Panc1 (cell line): ENCODE measurements at regions not wholly inside any gene's neighbourhood (a gene's known extent, or its start where the extent isn't known, plus 50 kb on each side); places are given as distances from the start of the nearest gene placed in this dataset.

Experiments used
- ATAC-seq: fragments of 200-7000 bp; cut with Tn5 transposase; 2 replicates; pipeline ENCODE4 v1.9.1; 2020; ENCODE audit warnings: mild to moderate bottlenecking, moderate library complexity
- BruUV-seq: library from RNA; stranded (reverse); fragments of 400-500 nt; replicated peaks from 2 replicates; lab custom pipeline; 2021; lab: Mats Ljungman, UMichigan
- CTCF ChIA-PET: fragments of 300-600 bp; sonication (Branson Sonifier 250); formaldehyde crosslinking; loops from one replicate; lab custom pipeline; 2022; ENCODE audit warnings: antibody characterized with exemption; lab: Charles Lee
- POLR2A ChIA-PET: fragments of 300-600 bp; sonication (Branson Sonifier 250); formaldehyde crosslinking; loops from one replicate; lab custom pipeline; 2022; ENCODE audit warnings: antibody characterized with exemption; lab: Charles Lee
- DNase-seq: peaks from one replicate; pipeline ENCODE4 v3.0.0-alpha.2; 2010; ENCODE audit warnings: low read depth, low spot score
- H3K27ac ChIP-seq: 2 replicates; pipeline ENCODE4 v1.5.1; 2011; ENCODE audit warnings: mild to moderate bottlenecking, low read length, inconsistent platforms
- H3K27me3 ChIP-seq: fragments of 200-500 bp; sonication (Bioruptor generic); 2 replicates; pipeline ENCODE4 v1.6.0; 2014; ENCODE audit warnings: low read length, inconsistent platforms; ENCODE audit not compliant: control insufficient read depth, insufficient read depth
- H3K36me3 ChIP-seq: fragments of 200-500 bp; sonication (Bioruptor generic); 2 replicates; pipeline ENCODE4 v1.5.1; 2014; ENCODE audit warnings: inconsistent platforms, mild to moderate bottlenecking, low read length, moderate library complexity; ENCODE audit not compliant: control insufficient read depth, insufficient read depth
- H3K4me1 ChIP-seq: 2 replicates; pipeline ENCODE4 v1.5.1; 2011; ENCODE audit warnings: inconsistent platforms, mild to moderate bottlenecking, low read length, moderate library complexity; ENCODE audit not compliant: control insufficient read depth, insufficient read depth
- H3K4me3 ChIP-seq, 2 experiments: 2 replicates each; pipeline ENCODE4 v1.5.1; 2011 to 2012; ENCODE audit warnings: low read depth in 2 of 2, low read length in 2 of 2, mild to moderate bottlenecking in 2 of 2, inconsistent platforms in 1 of 2, moderate library complexity in 1 of 2
- H3K9me3 ChIP-seq: fragments of 200-500 bp; sonication (Bioruptor generic); 2 replicates; pipeline ENCODE4 v1.5.1; 2014; ENCODE audit warnings: low read depth, mild to moderate bottlenecking, inconsistent platforms, low read length, moderate library complexity; ENCODE audit not compliant: control insufficient read depth, insufficient read depth
- POLR2AphosphoS5 ChIP-seq: IDR thresholded peaks from 2 replicates; pipeline ENCODE4 v1.6.1; 2012; ENCODE audit warnings: mild to moderate bottlenecking, low read depth, low read length, moderate library complexity
- SIN3A ChIP-seq: IDR thresholded peaks from 2 replicates; pipeline ENCODE4 v1.6.1; 2012; ENCODE audit warnings: low read depth, mild to moderate bottlenecking, low read length, moderate library complexity, borderline replicate concordance; ENCODE audit not compliant: insufficient read depth
- TCF7L2 ChIP-seq: IDR thresholded peaks from 2 replicates; pipeline ENCODE4 v1.6.1; 2011; ENCODE audit warnings: mild to moderate bottlenecking, low read depth, low read length, inconsistent platforms
- in situ Hi-C: cut with HindIII; loops from 2 replicates; pipeline ENCODE4 v1.10.0; 2016; ENCODE audit warnings: low sequenced_read_pairs, low pct_unique_long_range_greater_than_20kb
- intact Hi-C: fragments of 100-400 bp; cut with micrococcal nuclease; formaldehyde crosslinking; loops from one replicate; pipeline ENCODE4 v1.10.0; 2022; ENCODE audit not compliant: unreplicated experiment
- TF ChIP-seq, protein P1 (sequence below): fragments of 450-650 bp; IDR thresholded peaks from 2 replicates; pipeline ENCODE4 v1.5.1; 2017; ENCODE audit warnings: mild to moderate bottlenecking
- TF ChIP-seq, protein P2 (sequence below), 2 experiments: IDR thresholded peaks; 2 replicates each; pipeline ENCODE4 v1.6.1; 2011 to 2012; ENCODE audit warnings: low read depth in 2 of 2, control low read depth in 1 of 2, low read length in 1 of 2, mild to moderate bottlenecking in 1 of 2, moderate library complexity in 1 of 2; ENCODE audit not compliant: insufficient read depth in 1 of 2

DNA sequence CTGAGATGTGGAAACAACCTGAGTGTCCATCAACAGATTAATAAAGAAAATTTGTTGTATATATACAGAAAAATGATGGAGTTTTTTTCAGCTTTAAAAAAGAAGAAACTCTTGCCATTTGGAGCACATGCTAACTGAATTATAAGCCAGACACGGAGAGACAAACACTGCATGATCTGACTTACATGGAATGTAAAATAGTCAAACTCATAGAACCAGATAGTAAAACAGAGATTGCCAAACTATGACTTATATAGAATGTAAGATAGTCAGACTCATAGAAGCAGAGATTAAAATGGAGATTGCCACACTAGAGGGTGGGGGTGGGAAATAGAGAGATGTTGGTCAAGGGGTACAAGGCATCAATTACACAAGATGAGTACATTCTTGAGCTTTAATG is 1786.6 kb downstream of the PLA2G4A start:
- BruUV-seq, result no TSS peak
- H3K4me3 ChIP-seq, result no peak overlapping the region
- H3K36me3 ChIP-seq, result no peaks in the 10 kb centered on the region
- TF ChIP-seq POLR2AphosphoS5 (no peak), SIN3A (no peak), TCF7L2 (no peak)
- TF ChIP-seq, protein P1, sequence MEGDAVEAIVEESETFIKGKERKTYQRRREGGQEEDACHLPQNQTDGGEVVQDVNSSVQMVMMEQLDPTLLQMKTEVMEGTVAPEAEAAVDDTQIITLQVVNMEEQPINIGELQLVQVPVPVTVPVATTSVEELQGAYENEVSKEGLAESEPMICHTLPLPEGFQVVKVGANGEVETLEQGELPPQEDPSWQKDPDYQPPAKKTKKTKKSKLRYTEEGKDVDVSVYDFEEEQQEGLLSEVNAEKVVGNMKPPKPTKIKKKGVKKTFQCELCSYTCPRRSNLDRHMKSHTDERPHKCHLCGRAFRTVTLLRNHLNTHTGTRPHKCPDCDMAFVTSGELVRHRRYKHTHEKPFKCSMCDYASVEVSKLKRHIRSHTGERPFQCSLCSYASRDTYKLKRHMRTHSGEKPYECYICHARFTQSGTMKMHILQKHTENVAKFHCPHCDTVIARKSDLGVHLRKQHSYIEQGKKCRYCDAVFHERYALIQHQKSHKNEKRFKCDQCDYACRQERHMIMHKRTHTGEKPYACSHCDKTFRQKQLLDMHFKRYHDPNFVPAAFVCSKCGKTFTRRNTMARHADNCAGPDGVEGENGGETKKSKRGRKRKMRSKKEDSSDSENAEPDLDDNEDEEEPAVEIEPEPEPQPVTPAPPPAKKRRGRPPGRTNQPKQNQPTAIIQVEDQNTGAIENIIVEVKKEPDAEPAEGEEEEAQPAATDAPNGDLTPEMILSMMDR, result no peak
- TF ChIP-seq, protein P2, sequence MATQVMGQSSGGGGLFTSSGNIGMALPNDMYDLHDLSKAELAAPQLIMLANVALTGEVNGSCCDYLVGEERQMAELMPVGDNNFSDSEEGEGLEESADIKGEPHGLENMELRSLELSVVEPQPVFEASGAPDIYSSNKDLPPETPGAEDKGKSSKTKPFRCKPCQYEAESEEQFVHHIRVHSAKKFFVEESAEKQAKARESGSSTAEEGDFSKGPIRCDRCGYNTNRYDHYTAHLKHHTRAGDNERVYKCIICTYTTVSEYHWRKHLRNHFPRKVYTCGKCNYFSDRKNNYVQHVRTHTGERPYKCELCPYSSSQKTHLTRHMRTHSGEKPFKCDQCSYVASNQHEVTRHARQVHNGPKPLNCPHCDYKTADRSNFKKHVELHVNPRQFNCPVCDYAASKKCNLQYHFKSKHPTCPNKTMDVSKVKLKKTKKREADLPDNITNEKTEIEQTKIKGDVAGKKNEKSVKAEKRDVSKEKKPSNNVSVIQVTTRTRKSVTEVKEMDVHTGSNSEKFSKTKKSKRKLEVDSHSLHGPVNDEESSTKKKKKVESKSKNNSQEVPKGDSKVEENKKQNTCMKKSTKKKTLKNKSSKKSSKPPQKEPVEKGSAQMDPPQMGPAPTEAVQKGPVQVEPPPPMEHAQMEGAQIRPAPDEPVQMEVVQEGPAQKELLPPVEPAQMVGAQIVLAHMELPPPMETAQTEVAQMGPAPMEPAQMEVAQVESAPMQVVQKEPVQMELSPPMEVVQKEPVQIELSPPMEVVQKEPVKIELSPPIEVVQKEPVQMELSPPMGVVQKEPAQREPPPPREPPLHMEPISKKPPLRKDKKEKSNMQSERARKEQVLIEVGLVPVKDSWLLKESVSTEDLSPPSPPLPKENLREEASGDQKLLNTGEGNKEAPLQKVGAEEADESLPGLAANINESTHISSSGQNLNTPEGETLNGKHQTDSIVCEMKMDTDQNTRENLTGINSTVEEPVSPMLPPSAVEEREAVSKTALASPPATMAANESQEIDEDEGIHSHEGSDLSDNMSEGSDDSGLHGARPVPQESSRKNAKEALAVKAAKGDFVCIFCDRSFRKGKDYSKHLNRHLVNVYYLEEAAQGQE (IDR thresholded peaks at IDR 0.05; ENCODE audit: insufficient read depth in 1 of 2, low read depth in 2 of 2, low read length in 1 of 2), result no peak
- no peak for ATAC-seq
- H3K27ac ChIP-seq, result no peak overlapping the region
- POLR2A ChIA-PET, result no interaction called here
- intact Hi-C loops, result no loop called here
- no peaks in the 10 kb centered on the region for H3K9me3 ChIP-seq
- CTCF ChIA-PET, result no interaction called here
- no peaks in the 10 kb centered on the region for H3K4me1 ChIP-seq
- DNase-seq, result no peak
- in situ Hi-C loops, result no loop called here
- no peaks in the 10 kb centered on the region for H3K27me3 ChIP-seq

DNA sequence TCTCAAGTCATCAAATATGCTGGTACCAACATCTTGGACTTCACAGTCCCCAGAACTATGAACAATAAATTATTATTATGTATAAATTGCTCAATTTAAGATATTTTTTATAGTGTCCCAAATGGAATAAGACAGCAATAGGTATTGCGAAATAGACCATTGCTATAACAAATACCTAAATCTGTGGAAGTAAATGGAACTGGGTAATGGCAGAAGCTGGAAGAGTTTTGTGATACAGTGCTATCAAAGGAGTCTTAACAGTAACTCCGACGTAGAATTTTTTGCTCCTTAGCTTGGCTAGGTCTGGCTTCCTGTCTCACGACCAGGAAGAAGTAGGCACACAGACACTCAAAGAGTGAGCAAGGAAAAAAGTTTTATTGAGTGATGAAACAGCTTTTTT is 1791.5 kb downstream of the PLA2G4A start:
- Histone ChIP-seq H3K27ac (no peak overlapping the region), H3K9me3 (no peaks in the 10 kb centered on the region), H3K27me3 (no peaks in the 10 kb centered on the region), H3K4me3 (no peak overlapping the region), H3K4me1 (no peaks in the 10 kb centered on the region), H3K36me3 (no peaks in the 10 kb centered on the region)
- in situ Hi-C loops (no loop called here), intact Hi-C loops (no loop called here)
- CTCF ChIA-PET, result no interaction called here
- no TSS peak for BruUV-seq
- POLR2A ChIA-PET, result no interaction called here
- ATAC-seq (no peak), DNase-seq (no peak)
- TF ChIP-seq, protein P1, result no peak
- TF ChIP-seq, protein P2 (IDR thresholded peaks at IDR 0.05; ENCODE audit: insufficient read depth in 1 of 2, low read depth in 2 of 2, low read length in 1 of 2), result no peak
- TF ChIP-seq POLR2AphosphoS5, result no peak
- TF ChIP-seq SIN3A, result no peak
- no peak for TF ChIP-seq TCF7L2
